NCI-H748 (cell line): ENCODE measurements at regions not wholly inside any gene's neighbourhood (a gene's known extent, or its start where the extent isn't known, plus 50 kb on each side); places are given as distances from the start of the nearest gene placed in this dataset.
"Not testable (repeated sequence)": the region's sequence is repeated elsewhere in the genome, so short reads cannot be mapped to it uniquely, and the experiment has no call there.

Experiments used
- DNase-seq: peaks from one replicate; lab custom pipeline; 2025; ENCODE audit not compliant: unreplicated experiment; lab: John Stamatoyannopoulos, UW

DNA sequence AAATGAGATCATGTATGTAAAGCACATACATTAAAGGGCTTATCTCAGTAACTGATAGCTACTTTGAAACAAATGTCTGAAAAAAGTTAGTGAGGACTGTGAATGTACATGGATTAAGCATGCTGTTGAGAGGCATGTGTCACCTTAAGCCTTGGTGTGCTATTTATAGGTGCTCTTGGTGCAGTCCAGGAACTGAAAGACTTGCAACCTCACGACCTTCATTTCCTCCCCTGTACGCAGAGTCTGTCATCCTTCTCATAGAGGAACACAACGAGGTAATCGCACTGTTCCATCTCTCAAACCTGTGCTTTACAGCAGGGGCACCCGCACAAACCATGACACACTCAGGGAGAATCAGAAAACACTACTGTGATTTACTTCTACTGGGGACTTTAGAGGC lies 65.6 kb downstream of the UFM1 start:
- DNase-seq = no peak

DNA sequence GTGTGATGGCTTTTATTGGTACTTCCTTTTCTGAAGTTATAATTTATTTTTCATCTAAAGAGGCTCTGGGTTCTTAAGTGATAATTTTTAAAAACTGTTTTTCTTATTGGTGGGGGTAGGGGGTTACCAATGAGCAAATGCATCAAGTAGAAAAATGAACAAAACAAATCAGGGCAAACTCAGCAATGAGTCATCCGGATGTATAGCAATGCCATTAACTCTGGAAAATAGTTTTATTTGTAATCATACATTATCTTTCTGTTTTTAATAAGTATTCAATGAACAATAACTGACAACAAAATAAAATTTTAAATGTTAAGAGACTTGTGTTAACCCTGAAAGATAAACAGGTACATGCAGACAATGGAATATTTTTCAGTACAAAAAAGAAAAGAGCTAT lies 67.6 kb downstream of the UFM1 start:
- DNase-seq = no peak

DNA sequence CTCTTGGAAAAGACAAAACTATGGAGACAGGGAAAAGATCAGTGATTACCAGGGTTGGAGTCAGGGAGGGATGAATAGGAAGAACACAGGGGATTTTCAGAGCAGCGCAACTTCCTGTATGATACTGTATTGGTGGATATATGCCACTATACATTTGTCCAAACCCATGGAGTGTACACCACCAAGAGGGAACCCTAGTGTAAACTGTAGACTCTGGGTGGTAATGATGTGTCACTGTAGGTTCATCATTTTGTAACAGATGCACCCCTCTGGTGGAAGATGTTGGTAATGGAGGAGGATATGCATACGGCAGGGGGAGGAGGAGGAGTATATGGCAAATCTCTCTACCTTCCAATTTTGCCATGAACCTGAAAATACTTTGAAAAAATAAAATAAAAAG lies 68.1 kb downstream of the UFM1 start:
- DNase-seq = peak; percentile 58

DNA sequence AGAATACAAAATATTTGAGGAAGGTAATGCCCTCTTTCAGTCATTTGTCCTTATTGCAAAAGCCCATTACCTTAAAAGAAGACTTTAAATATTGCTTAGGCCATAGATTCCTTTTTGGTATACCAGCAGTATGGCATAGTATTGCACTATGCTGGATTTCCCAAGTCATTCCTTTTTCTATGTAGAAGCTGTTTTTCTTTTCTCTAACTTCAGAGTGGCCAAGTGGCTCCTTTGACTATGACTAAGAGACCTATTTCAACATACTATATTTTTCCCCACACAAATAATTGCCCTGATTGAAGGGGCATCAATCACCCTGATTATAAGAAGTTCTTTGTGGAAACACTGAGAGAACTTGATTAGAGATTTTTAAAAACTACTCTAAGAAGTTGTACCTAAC lies 68.6 kb downstream of the UFM1 start:
- DNase-seq = no peak

DNA sequence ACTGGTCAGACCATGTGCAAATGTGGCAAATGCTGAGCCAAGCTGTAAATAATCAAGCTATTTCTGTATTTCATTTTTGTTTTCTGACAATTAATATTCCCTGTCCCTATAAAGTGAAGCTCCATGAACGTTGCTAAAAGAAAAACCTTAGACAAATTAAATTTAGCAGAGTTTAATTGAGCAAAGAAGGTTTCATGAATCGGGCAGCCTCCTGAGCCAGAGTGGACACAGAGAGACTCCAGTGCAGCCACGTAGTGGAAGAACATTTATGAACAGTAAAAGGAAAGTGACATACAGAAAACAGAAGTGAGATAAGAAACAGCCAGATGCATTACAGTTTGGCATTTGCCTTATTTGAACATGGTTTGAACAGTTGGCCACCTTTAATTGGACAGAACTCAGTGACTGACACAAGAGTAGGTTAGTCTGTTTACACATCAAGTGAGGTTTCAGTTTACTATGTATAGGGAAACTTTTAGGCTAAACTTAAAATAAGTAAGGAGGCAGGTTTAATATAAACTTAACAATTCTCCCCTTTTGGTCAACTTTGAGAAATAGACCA lies 69.7 kb downstream of the UFM1 start:
- no peak for DNase-seq

DNA sequence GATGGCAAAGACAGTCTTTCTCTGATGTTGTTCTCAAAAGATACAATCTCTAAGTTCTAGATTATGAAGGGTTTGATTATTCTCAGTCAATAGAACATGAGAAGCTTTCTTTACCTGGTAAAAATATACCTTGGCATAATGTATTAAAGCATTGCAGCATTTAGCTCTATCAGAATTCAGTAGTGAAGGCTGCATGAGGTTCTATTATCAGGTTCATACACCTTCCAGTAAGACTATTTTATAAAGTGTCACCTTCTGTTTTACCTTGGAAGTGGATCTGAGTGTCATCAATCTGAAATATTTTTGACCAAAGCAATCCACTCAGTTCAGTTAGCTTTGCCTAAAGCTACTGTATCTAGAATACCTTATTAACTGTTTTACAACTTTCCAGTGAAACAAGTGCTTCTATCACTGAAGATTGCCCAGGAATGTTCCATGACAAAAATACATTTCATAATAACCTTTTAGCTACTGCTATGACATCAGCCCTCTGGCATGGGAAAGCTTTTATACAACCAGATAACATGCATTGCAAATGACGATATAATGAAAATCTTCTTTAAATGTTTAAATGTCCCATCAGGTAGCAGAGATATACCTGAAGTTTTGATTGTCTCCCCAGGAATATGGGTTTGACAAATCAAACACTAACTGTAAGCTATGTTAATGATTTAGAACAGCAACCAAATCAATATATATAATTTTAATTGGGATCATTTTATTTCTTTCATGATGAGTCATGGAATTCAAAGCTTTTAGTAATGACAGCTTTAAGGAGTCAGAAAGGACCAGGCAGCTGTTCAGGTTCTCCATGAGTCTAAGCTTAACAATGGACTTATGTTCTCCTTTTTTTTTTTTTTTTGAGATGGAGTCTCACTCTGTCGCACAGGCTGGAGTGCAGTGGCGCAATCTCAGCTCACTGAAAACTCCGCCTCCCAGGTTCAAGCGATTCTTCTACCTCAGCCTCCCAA lies 72.2 kb downstream of the UFM1 start:
- DNase-seq = no peak

DNA sequence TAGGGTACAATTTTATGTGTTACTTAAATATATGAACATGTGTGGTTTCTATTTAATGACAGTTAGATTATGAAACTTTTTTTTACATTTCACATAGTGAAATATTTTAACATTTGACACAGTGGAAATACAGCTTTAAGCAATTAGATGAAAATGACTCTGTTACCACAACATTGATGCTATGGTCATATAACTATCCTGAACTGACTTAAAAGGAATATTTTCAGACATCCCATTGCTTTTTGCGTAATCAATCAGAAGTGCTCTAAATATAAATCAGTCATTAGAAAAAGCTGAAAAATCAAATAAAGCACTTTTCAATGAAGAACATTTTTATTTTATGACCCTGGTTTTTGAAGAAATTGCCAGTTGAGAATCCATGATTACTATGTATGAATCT lies 80.3 kb downstream of the UFM1 start:
- DNase-seq = no peak

DNA sequence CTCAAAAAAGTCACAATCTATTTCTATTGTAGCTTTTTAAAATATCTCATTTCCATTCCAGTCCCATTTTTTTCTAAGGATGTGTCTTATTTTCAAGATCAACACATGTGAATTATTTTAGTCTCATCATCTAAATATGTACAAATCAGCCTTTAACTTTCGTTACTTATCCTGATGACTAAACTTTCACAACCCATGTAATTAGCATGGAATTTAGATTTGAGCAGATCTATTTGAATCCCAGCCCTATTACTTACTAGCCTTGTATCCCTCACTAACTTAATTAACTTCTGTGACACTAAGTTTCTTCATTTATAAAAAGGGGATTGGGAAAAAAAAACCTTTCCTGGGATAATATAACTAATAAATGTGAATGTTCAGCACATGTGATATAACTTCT lies 81.1 kb downstream of the UFM1 start:
- DNase-seq = no peak

DNA sequence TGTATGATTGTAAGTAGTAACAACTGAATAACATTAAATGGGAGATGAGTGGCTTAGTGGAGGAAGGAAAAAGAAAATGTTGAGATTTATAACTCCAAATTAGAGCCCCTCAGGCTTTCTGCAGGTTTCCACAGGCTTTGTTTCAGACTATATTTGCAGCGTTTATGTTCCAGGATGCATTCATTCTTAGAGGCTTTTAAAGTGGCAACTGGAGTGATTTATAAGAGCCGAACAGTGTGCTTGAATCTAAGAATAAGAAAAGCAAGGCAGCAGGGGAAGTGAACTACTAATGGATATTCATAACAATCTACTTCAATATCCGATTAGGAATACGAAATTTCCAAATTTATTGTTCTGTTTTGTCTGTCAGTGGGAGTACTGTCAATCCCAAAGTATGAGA lies 91.0 kb downstream of the UFM1 start:
- DNase-seq = no peak

DNA sequence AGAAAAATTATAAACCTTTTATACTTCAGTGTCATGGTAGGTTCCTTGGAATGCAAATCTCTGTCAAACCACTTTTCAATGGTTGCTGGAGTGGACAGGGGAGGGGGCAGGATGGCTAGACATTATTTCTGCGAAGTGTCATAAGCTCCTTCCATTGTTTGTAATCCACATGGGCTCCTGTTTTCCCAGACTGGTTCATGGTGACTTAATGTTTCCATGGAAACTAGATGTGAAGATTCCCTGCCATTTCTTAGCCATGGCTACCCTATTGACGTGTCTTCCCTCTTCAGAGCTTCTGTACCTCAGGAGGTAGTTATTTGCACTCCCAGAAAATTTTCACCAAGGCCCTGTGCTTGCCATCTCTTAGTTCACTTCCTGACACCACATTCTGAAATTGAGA lies 95.3 kb downstream of the UFM1 start:
- DNase-seq = peak; percentile 8

DNA sequence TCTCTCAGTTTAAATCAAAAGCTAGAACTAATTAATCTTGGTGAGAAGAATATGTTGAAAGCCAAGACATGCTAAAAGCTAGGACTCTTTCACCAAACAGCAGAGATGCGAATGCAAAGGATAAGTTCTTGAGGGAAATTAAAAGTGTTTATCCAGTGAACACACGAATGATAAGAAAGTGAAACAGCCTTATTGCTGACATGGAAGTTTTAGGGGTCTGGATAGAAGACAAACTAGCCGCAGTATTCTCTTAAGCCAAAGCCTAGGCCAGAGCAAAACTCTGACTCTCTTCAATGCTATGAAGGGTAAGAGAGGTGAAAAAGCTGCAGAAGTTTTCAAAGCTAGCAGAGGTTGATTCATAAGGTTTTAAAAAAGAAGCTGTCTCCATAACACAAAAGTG lies 103.0 kb downstream of the UFM1 start:
- no peak for DNase-seq

DNA sequence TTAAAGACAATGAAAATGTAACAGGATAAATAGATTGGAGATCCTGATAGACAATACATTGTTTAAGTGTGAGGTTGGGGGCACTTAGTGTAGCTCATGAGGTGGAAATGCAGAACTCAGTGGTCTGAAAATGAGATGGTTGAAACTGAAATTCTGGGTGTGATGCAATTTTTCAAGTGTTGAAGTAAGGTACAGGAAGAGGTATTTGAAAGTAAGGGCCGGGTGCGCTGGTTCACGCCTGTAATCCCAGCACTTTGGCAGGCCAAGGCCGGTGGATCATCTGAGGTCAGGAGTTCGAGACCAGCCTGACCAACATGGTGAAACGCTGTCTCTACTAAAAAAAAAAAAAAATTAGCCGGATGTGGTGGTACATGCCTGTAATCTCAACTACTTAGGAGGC lies 113.0 kb downstream of the UFM1 start:
- DNase-seq = no peak

DNA sequence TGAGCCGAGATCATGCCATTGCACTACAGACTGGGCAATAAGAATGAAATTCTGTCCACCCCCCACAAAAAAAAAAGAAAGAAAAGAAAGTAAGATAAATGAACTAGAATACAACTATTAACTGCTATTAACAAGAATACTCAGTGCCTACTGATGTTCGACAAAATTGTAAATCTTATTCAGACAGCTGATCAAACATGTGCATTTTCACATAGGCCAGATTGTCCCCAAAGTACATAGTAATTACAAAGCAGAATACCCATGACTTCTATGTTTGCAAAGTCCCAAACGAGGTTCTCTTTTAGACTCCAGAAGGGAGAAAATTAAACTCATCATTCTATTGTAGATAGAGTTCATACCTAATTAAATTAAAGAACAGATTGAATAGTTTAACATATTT lies 113.4 kb downstream of the UFM1 start:
- peak; percentile 70 for DNase-seq

DNA sequence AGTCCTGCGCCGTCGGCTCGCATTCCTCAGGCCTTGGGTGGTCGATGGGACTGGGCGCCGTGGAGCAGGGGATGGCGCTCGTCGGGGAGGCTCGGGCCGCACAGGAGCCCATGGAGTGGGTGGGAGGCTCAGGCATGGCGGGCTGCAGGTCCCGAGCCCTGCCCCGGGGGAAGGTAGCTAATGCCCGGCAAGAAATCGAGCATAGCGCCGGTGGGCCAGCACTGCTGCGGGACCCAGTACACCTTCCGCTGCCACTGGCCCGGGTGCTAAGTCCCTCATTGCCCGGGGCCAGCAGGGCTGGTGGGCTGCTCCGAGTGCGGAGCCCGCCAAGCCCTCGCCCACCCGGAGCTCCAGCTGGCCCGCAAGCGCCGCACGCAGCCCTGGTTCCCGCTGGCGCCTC lies 122.8 kb downstream of the UFM1 start:
- not testable (repeated sequence) for DNase-seq

DNA sequence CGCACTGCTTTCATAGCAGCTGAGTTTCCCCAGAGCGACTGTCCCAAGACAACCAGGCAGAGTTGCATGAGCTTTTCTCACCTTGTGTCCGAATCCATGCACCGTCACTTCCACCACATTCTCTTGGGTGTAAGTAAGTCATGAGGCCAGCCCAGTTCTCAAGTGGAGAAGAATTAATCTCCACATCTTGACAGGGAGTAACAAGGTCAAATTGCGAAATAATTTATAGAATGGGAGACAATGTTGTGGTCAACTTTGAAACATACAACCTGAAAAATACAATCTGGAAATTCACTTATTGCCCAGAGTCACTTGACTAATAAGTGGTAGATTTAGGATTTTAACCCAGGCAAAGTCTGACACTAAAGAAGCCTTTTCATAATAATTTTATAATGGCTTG lies 123.7 kb downstream of the UFM1 start:
- DNase-seq = no peak

DNA sequence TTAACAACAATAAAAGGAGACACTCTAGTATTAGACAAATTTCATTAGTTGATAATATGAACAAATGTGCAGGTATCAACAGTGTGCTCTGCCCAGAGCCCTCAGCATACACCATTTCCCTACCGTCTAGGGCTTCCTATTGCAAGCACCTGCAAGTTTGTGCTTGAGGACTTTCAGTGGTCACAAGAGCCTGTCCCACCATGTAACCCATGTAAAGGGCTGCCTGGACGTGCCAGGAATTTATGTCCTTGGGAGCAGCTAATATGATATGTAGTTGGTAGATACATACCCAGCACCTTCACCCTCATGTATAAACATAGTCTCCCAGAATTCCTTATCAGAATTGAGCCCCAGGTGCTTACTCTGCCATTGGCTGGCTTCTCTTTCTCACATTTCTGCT lies 128.0 kb downstream of the UFM1 start:
- no peak for DNase-seq

DNA sequence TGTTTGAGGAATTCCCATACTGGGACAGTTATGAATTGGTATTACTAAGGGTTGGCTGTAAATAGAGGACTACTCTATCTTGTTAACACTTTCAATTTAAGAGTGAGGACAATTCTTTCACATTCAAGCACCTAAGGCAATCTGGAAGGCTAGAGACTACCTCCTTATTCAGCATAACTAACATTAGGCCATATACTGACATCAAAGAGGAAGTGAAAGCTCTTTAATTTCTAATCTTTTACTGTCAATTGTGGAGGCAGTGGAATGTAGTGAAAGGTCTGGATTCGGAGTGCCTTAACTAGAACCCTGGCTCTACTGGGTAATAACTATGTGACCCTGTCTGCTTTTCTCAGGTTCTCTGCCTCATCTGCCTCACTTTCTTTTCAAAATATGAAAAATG lies 134.0 kb downstream of the UFM1 start:
- DNase-seq = no peak

DNA sequence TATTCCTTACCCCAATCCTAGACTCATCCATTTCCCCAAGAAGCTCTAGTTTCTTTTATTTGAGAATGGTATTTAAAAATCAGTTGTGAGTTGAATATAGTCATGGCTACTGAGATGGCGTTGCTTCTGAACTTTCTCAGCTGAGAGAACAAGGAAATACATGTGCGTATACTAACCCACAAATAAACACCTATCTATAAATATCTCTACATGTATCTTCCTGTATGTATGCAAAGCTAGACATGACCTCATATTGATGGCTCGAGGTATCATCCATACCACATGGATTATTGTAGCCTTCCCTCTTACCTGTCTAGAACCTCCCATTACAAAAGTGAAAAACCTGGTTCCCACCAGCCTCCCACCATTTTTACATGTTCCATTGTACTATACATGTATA lies 141.0 kb downstream of the UFM1 start:
- no peak for DNase-seq

DNA sequence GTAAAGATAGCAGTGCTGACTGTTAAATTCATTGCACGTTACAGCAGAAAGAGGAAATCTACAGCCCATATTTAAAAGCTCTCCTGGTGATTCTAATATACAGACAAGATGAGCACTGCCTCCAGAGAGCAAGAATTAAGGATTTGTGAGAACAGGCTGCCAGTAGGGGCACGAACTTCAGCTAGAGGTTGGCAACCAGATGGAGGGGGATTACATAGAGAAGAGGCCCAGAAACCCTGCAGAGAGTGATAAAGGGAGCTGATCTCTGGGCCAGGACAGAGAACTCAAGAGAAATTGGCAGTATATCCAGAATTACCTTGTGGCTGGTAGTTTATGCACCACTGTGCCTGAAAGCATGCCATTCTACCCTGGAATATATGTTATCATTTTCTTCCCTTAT lies 144.8 kb downstream of the UFM1 start:
- no peak for DNase-seq

DNA sequence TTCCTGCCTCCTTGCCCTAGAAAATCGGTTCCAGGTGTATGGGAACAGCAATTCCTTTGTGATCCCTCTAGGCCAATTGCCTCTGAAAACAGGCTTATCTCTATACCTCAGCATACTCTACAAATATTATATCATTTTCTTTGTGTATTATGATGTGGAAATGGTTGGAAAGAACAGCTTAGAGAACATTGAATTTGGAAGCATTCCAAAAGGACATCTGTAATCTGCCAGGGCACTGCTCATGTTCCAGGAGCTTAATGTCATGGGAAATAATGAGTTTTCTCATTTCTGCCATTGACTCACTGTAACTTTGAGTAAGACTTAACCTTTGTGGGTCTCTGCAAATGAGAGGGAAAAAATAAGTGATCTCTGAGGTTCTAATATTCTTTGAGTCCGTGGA lies 147.3 kb downstream of the UFM1 start:
- no peak for DNase-seq

DNA sequence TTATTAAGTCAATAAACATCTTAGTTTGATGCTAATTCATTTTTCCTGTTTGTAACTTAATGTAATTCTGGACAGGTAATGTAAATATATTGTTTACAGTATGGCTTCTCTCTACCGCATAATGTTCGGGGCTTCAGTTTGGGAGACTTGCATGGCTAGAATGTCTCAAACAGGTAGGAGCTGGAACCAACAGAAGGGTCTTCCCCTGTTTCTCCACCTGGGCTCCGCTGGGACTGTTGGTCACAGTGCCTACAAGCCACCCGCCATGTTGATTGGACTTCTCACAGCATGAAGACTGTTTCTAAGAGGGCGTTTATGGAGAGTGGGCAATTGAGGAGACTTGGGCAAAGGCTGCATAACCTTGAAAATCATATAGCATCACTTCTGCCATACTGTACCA lies 148.6 kb downstream of the UFM1 start:
- no peak for DNase-seq

DNA sequence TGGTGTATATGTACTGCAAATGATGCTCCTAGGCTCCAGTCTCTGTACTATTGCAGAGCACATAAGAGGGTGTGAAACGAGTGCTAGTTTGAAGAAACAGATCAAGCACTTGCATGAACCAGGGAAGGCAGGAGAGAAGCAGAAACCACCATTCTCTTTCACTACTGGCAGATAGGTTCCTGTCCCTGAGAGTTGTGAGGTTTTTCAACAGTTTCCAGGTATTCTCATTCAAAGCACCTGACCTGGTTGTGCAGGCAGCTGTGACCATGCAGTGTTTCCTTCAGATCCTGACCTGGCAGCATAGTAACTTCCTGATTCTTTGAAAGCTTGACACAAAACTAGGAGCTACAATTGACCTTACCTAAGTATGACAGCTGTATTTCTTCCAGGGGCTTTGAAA lies 164.9 kb downstream of the UFM1 start:
- DNase-seq = no peak

DNA sequence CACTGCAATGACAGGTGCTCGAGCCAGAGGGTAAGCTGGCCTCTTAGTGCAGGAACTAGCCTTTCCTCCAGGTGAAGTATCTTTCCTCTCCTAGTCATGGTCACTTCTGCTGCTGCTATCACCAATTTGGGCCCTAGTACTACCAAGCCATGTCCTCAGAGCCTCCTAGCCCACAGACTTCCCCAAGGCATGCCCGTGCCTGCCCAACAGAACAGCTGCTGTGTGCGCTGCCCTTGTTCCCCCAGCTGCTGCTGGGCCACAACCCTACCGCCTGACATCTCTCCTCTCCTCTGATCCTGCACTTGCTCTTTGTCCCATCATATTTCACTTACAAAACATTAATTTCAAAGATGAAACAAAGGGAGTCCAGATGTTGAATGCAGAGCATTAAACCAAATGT lies 168.5 kb upstream of the FREM2 start:
- peak; percentile 28 for DNase-seq
